ENCODE measurements at regions not wholly inside any gene's neighbourhood (a gene's known extent, or its start where the extent isn't known, plus 50 kb on each side); places are given as distances from the start of the nearest gene placed in this dataset.

GRCh38 chrX:39333451-39333850, 532.2 kb downstream of the MID1IP1 start:
- Histone ChIP-seq H3K4me1 (peaks cover 0 to 11% of the 10 kb centered on the region in 2 donors), H3K36me3 (no peaks in the 10 kb centered on the region), H3K9me3 (no peaks in the 10 kb centered on the region), H3K4me3 (replicated peaks in 1 of 3) (no peak overlapping the region), H3K27me3 (no peaks in the 10 kb centered on the region), H3K27ac (no peak overlapping the region)
- TF ChIP-seq, protein P1, sequence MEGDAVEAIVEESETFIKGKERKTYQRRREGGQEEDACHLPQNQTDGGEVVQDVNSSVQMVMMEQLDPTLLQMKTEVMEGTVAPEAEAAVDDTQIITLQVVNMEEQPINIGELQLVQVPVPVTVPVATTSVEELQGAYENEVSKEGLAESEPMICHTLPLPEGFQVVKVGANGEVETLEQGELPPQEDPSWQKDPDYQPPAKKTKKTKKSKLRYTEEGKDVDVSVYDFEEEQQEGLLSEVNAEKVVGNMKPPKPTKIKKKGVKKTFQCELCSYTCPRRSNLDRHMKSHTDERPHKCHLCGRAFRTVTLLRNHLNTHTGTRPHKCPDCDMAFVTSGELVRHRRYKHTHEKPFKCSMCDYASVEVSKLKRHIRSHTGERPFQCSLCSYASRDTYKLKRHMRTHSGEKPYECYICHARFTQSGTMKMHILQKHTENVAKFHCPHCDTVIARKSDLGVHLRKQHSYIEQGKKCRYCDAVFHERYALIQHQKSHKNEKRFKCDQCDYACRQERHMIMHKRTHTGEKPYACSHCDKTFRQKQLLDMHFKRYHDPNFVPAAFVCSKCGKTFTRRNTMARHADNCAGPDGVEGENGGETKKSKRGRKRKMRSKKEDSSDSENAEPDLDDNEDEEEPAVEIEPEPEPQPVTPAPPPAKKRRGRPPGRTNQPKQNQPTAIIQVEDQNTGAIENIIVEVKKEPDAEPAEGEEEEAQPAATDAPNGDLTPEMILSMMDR (IDR thresholded peaks at IDR 0.05) = no peak
- TF ChIP-seq POLR2A (IDR thresholded peaks at IDR 0.05) = no peak
- WGBS, 2 donors = 76 to 84% methylated on average over 2 of the region's 2 CpGs
- no peak for DNase-seq
- intact Hi-C loops (cut with DNase I) = no loop called here

DNA sequence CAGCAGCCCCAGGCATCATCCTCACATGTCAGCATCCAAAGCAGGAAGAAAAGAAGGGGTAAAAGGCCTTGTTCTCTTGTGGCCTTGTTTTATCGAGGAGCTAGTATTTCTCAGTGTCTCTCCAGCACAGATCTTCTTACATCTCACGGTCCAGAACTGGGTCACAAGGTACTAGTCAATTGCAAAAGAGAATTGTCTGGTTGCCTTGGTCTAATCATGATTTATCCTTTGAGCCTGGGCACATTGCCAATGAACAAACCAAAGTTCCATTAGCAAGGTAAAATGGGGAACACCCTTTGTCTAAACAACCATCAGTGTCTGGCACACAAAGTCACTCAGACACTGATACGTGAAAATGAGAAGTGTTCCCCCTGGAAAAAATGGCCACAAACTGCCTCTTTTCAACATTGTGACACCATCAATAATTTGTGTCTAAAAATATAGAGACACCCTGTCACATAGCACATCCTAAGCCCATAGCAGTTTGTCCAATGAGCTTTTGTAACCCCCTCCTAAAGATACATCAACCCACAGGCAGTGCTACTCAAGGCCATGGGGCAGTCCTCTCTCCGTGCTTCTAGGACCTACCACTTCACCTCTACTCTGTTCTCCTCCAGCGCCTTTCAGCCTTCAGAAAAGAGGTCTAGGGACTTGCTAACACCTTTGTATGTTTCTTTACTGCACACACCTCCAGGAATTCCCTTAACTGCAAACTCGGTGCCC, 534.4 kb downstream of the MID1IP1 start:
- intact Hi-C loops (cut with DNase I) = no loop called here
- no peak for DNase-seq
- WGBS, 2 donors = 71 to 78% methylated on average over 6 of the region's 6 CpGs
- peaks cover 0 to 11% of the 10 kb centered on the region in 2 donors for H3K4me1 ChIP-seq
- no peaks in the 10 kb centered on the region for H3K36me3 ChIP-seq
- TF ChIP-seq POLR2A (IDR thresholded peaks at IDR 0.05) = no peak
- TF ChIP-seq, protein P1 (IDR thresholded peaks at IDR 0.05) = no peak
- H3K4me3 ChIP-seq (replicated peaks in 1 of 3) = no peak overlapping the region
- no peaks in the 10 kb centered on the region for H3K9me3 ChIP-seq
- no peak overlapping the region for H3K27ac ChIP-seq
- H3K27me3 ChIP-seq = no peaks in the 10 kb centered on the region

- 33 to 53% methylated on average over 5 of the region's 5 CpGs for WGBS, 2 donors
- no peak for TF ChIP-seq POLR2A (IDR thresholded peaks at IDR 0.05)
- TF ChIP-seq, protein P1 (IDR thresholded peaks at IDR 0.05) = no peak
- no peak for DNase-seq
- Histone ChIP-seq H3K27ac (no peak overlapping the region), H3K4me3 (replicated peaks in 1 of 3) (no peak overlapping the region), H3K9me3 (no peaks in the 10 kb centered on the region), H3K4me1 (peaks cover 0 to 11% of the 10 kb centered on the region in 2 donors), H3K36me3 (no peaks in the 10 kb centered on the region), H3K27me3 (no peaks in the 10 kb centered on the region)
- intact Hi-C loops (cut with DNase I) = no loop called here
These were observed 535.5 kb downstream of the MID1IP1 start for GRCh38 chrX:39336671-39337311.

GRCh38 chrX:39337451-39337850, 536.2 kb downstream of the MID1IP1 start:
- peaks cover 0 to 11% of the 10 kb centered on the region in 2 donors for H3K4me1 ChIP-seq
- H3K27ac ChIP-seq = peak overlapping the region in 1 of 3 donors; percentile 5
- TF ChIP-seq, protein P1 (IDR thresholded peaks at IDR 0.05) = no peak
- TF ChIP-seq POLR2A (IDR thresholded peaks at IDR 0.05) = no peak
- H3K27me3 ChIP-seq = no peaks in the 10 kb centered on the region
- H3K4me3 ChIP-seq (replicated peaks in 1 of 3) = no peak overlapping the region
- intact Hi-C loops (cut with DNase I) = no loop called here
- peak; percentile 23 to 56 for DNase-seq
- no peaks in the 10 kb centered on the region for H3K36me3 ChIP-seq
- 40 to 63% methylated on average over 4 of the region's 5 CpGs for WGBS, 2 donors
- H3K9me3 ChIP-seq = no peaks in the 10 kb centered on the region

GRCh38 chrX:39338583-39338982, 537.3 kb downstream of the MID1IP1 start:
- intact Hi-C loops (cut with DNase I) = no loop called here
- peaks cover 0 to 11% of the 10 kb centered on the region in 2 donors for H3K4me1 ChIP-seq
- H3K4me3 ChIP-seq (replicated peaks in 1 of 3) = no peak overlapping the region
- TF ChIP-seq POLR2A (IDR thresholded peaks at IDR 0.05) = no peak
- TF ChIP-seq, protein P1 (IDR thresholded peaks at IDR 0.05) = no peak
- no peak overlapping the region for H3K27ac ChIP-seq
- 100% methylated on average over 2 of the region's 2 CpGs for WGBS, 2 donors
- DNase-seq = no peak
- H3K9me3 ChIP-seq = no peaks in the 10 kb centered on the region
- no peaks in the 10 kb centered on the region for H3K36me3 ChIP-seq
- no peaks in the 10 kb centered on the region for H3K27me3 ChIP-seq

Measured in thyroid gland (tissue), 4 donors.